NCI-H2107 treated with DMSO at 0.1 percent for 48 hours (cell line): ENCODE measurements at regions not wholly inside any gene's neighbourhood (a gene's known extent, or its start where the extent isn't known, plus 50 kb on each side); places are given as distances from the start of the nearest gene placed in this dataset.

ENCODE experiments used
- DNase-seq: peaks from one replicate; lab custom pipeline; 2025; ENCODE audit not compliant: unreplicated experiment; lab: John Stamatoyannopoulos, UW

- DNase-seq, result no peak
Observed at GRCh38 chr6:143621876-143622605, 55.7 kb upstream of the PHACTR2 start.

- no peak for DNase-seq
Observed at GRCh38 chr6:143621159-143621873, 56.4 kb upstream of the PHACTR2 start.

GRCh38 chr6:143620447-143620846 is 57.3 kb upstream of the PHACTR2 start:
- no peak for DNase-seq

GRCh38 chr6:143619824-143620401 is 57.9 kb upstream of the PHACTR2 start:
- DNase-seq, result no peak

GRCh38 chr6:143616741-143617140 is 61.0 kb upstream of the PHACTR2 start:
- DNase-seq, result no peak

- DNase-seq, result no peak
Observed at GRCh38 chr6:143615785-143616184, 62.0 kb upstream of the PHACTR2 start.

GRCh38 chr6:143614235-143614634 is 63.5 kb upstream of the PHACTR2 start:
- no peak for DNase-seq

- DNase-seq, result no peak
Observed at GRCh38 chr6:143613749-143614148, 64.0 kb upstream of the PHACTR2 start.

GRCh38 chr6:143612186-143612585 is 65.6 kb upstream of the PHACTR2 start:
- DNase-seq, result no peak

GRCh38 chr6:143611580-143611979 is 66.2 kb upstream of the PHACTR2 start:
- DNase-seq, result no peak

- DNase-seq, result no peak
Observed at GRCh38 chr6:143609972-143610371, 67.8 kb upstream of the PHACTR2 start.

- DNase-seq, result no peak
Observed at GRCh38 chr6:143609501-143609900, 68.3 kb upstream of the PHACTR2 start.

GRCh38 chr6:143608906-143609305 is 68.9 kb upstream of the PHACTR2 start:
- no peak for DNase-seq

- no peak for DNase-seq
Observed at GRCh38 chr6:143607974-143608373, 69.8 kb upstream of the PHACTR2 start.

- DNase-seq, result no peak
Observed at GRCh38 chr6:143607168-143607567, 70.6 kb upstream of the PHACTR2 start.

- DNase-seq, result no peak
Observed at GRCh38 chr6:143605906-143606521, 71.8 kb upstream of the PHACTR2 start.

GRCh38 chr6:143603455-143603854 is 74.3 kb upstream of the PHACTR2 start:
- DNase-seq, result no peak

GRCh38 chr6:143601504-143601903 is 76.3 kb upstream of the PHACTR2 start:
- no peak for DNase-seq

GRCh38 chr6:143600821-143601220 is 76.9 kb upstream of the PHACTR2 start:
- DNase-seq, result no peak

- no peak for DNase-seq
Observed at GRCh38 chr6:143598466-143599080, 79.2 kb upstream of the PHACTR2 start.

GRCh38 chr6:143596866-143597265 is 80.9 kb upstream of the PHACTR2 start:
- no peak for DNase-seq
